Ovary (tissue), 3 donors: ENCODE measurements at regions not wholly inside any gene's neighbourhood (a gene's known extent, or its start where the extent isn't known, plus 50 kb on each side); places are given as distances from the start of the nearest gene placed in this dataset.

Source experiments
- POLR2A ChIP-seq: fragments of 450-650 bp; IDR thresholded peaks from one replicate; pipeline ENCODE4 v1.6.1; 2017; ENCODE audit warnings: antibody characterized with exemption, mild to moderate bottlenecking, moderate library complexity
- TF ChIP-seq, protein P1 (sequence below), 3 donors: fragments of 450-650 bp in 2 of 3; fragments of 200-600 bp in 1 of 3; IDR thresholded peaks; one replicate each; pipeline versions ENCODE4 v1.5.1 to v1.8.0; 2016 to 2022; ENCODE audit warnings: antibody characterized with exemption in 3 of 3, mild to moderate bottlenecking in 1 of 3
- donor health status: DM: no; HTN: no; CAD: no.

DNA sequence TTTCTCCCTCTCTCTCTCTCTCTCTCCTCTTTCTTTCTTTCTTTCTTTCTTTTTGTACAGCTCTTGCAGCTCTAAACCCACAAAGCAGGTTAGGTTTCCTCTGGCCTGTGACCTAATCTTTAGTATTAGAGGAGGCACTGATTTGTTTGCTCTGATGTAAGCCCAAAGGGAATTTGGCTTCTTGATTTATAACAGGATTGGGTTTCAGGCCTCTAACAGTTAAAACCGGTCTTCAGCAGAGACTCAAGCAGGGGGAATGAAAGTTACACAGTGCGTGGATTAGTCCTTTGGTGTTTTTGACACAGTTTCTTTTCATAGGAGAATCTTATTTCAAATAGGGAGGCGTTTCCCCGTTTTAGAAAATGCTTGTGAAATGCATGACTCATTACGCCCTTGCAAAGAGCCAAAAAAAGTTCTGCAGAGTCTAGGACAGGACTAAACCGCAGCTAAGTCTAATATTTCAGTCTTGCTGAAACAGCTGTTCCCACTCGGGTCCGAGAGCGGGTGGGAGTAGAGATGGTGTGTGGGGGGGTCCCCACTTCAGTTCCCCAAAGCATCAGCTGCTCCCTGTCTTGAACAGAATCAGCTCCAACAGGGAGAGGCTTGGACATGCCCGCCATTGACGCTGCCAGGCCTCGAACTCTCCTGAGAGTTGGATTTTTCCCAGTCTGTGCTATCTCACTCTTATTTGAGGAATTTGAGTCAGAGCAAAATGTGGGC is 296.5 kb upstream of the PITRM1 start:
- no peak for TF ChIP-seq POLR2A
- TF ChIP-seq, protein P1, sequence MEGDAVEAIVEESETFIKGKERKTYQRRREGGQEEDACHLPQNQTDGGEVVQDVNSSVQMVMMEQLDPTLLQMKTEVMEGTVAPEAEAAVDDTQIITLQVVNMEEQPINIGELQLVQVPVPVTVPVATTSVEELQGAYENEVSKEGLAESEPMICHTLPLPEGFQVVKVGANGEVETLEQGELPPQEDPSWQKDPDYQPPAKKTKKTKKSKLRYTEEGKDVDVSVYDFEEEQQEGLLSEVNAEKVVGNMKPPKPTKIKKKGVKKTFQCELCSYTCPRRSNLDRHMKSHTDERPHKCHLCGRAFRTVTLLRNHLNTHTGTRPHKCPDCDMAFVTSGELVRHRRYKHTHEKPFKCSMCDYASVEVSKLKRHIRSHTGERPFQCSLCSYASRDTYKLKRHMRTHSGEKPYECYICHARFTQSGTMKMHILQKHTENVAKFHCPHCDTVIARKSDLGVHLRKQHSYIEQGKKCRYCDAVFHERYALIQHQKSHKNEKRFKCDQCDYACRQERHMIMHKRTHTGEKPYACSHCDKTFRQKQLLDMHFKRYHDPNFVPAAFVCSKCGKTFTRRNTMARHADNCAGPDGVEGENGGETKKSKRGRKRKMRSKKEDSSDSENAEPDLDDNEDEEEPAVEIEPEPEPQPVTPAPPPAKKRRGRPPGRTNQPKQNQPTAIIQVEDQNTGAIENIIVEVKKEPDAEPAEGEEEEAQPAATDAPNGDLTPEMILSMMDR (IDR thresholded peaks at IDR 0.05): no peak
